ENCODE measurements at regions not wholly inside any gene's neighbourhood (a gene's known extent, or its start where the extent isn't known, plus 50 kb on each side); places are given as distances from the start of the nearest gene placed in this dataset.
"Not testable (repeated sequence)": the region's sequence is repeated elsewhere in the genome, so short reads cannot be mapped to it uniquely, and the experiment has no call there.

DNA sequence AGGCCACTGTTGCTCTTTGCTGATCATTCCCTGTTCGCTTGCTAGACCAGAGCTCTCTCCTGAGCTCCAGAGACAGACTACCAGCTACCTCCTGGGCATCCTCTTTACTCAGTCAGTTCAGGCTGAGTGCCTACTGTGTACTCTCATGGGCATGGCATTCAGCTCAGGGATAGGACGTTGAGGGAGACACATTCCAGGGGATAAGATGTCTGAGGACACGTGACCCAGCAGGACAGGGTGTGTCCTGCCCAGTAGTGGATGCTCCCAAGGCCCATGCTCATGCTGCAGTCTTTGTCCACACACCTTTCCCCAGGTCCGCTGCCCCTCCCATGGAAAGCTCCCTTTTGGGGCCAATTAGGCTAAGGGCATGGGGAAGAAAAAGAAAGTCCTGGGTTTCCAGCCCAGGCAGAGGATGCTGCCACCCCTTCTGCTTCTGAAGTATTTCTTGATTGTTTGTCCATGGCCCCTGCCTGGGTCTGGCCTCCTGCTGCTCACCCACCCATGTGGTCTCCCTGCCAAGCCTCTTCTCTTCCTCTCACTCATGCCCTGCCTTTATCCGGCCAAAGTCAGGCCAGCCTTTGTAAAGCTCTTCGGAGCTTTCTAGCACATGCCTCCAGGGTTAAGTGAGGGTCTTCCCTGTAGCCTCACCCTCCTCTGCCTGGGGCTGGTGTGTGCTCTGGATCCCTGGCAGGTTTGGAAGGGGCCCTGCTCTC lies 60.5 kb upstream of the PITX1 start:
- no peaks in the 10 kb centered on the region for H3K36me3 ChIP-seq (replicated peaks)
- TF ChIP-seq, protein P1, sequence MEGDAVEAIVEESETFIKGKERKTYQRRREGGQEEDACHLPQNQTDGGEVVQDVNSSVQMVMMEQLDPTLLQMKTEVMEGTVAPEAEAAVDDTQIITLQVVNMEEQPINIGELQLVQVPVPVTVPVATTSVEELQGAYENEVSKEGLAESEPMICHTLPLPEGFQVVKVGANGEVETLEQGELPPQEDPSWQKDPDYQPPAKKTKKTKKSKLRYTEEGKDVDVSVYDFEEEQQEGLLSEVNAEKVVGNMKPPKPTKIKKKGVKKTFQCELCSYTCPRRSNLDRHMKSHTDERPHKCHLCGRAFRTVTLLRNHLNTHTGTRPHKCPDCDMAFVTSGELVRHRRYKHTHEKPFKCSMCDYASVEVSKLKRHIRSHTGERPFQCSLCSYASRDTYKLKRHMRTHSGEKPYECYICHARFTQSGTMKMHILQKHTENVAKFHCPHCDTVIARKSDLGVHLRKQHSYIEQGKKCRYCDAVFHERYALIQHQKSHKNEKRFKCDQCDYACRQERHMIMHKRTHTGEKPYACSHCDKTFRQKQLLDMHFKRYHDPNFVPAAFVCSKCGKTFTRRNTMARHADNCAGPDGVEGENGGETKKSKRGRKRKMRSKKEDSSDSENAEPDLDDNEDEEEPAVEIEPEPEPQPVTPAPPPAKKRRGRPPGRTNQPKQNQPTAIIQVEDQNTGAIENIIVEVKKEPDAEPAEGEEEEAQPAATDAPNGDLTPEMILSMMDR (IDR thresholded peaks at IDR 0.05; ENCODE audit: low read depth, low read length, missing control alignments): no peak
- H3K4me3 ChIP-seq (ENCODE audit: low read depth, low read length): no peak overlapping the region
- no peak for DNase-seq
- H3K27ac ChIP-seq: no peak overlapping the region
- H3K27me3 ChIP-seq (replicated peaks): no peaks in the 10 kb centered on the region
- in situ Hi-C loops (cut with HindIII; ENCODE audit: low pct_ligation_motif_present, low sequenced_read_pairs): no loop called here

GRCh38 chr5:135093483-135093882 lies 59.5 kb upstream of the PITX1 start:
- in situ Hi-C loops (cut with HindIII; ENCODE audit: low pct_ligation_motif_present, low sequenced_read_pairs); DNase-seq: not testable (repeated sequence)

GRCh38 chr5:135092476-135092875 lies 58.4 kb upstream of the PITX1 start:
- Histone ChIP-seq H3K27ac (no peak overlapping the region), H3K27me3 (replicated peaks) (peaks cover 2% of the 10 kb centered on the region), H3K4me3 (ENCODE audit: low read depth, low read length) (no peak overlapping the region), H3K36me3 (replicated peaks) (no peaks in the 10 kb centered on the region)
- TF ChIP-seq, protein P1 (IDR thresholded peaks at IDR 0.05; ENCODE audit: low read depth, low read length, missing control alignments): no peak
- in situ Hi-C loops (cut with HindIII; ENCODE audit: low pct_ligation_motif_present, low sequenced_read_pairs): no loop called here
- no peak for DNase-seq

More at GRCh38 chr5:135093483-135093882, 59.5 kb upstream of the PITX1 start:
- H3K4me3 ChIP-seq (ENCODE audit: low read depth, low read length); H3K27ac ChIP-seq; H3K36me3 ChIP-seq (replicated peaks); H3K27me3 ChIP-seq (replicated peaks): not testable (repeated sequence)

GRCh38 chr5:135091286-135091685 lies 57.3 kb upstream of the PITX1 start:
- peaks cover 2% of the 10 kb centered on the region for H3K27me3 ChIP-seq (replicated peaks)
- H3K36me3 ChIP-seq (replicated peaks): no peaks in the 10 kb centered on the region
- H3K27ac ChIP-seq: no peak overlapping the region
- in situ Hi-C loops (cut with HindIII; ENCODE audit: low pct_ligation_motif_present, low sequenced_read_pairs): no loop called here
- DNase-seq: no peak
- H3K4me3 ChIP-seq (ENCODE audit: low read depth, low read length): no peak overlapping the region
- TF ChIP-seq, protein P1 (IDR thresholded peaks at IDR 0.05; ENCODE audit: low read depth, low read length, missing control alignments): no peak

DNA sequence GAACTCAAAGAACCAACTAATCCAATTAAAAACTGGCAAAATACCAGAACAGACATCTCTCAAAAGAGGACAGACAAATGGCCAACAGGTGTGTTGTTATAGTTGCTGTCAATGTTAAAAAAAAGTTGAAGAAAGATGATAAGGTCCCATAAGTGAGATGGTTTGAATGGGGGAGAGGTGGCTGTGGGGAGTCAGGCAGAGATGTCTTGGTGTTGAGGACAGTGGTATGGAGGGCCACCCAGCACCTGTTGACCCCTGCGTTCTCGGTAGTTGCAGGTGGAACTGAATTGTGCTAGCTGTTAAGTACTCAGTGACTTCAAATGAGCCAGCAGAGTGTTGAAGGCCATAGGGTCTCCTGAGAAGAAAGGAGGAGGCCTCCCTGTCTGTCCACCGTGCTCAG lies 55.9 kb upstream of the PITX1 start:
- TF ChIP-seq, protein P1 (IDR thresholded peaks at IDR 0.05; ENCODE audit: low read depth, low read length, missing control alignments): no peak
- in situ Hi-C loops (cut with HindIII; ENCODE audit: low pct_ligation_motif_present, low sequenced_read_pairs): no loop called here

GRCh38 chr5:135088911-135089310 lies 54.9 kb upstream of the PITX1 start:
- DNase-seq: no peak
- no peak overlapping the region for H3K4me3 ChIP-seq (ENCODE audit: low read depth, low read length)
- no peak overlapping the region for H3K27ac ChIP-seq
- no peaks in the 10 kb centered on the region for H3K36me3 ChIP-seq (replicated peaks)
- TF ChIP-seq, protein P1 (IDR thresholded peaks at IDR 0.05; ENCODE audit: low read depth, low read length, missing control alignments): no peak
- in situ Hi-C loops (cut with HindIII; ENCODE audit: low pct_ligation_motif_present, low sequenced_read_pairs): no loop called here
- H3K27me3 ChIP-seq (replicated peaks): peaks cover 2% of the 10 kb centered on the region

More for the DNA sequence above, 55.9 kb upstream of the PITX1 start:
- Histone ChIP-seq H3K27ac (no peak overlapping the region), H3K27me3 (replicated peaks) (peaks cover 2% of the 10 kb centered on the region), H3K36me3 (replicated peaks) (no peaks in the 10 kb centered on the region), H3K4me3 (ENCODE audit: low read depth, low read length) (no peak overlapping the region)
- no peak for DNase-seq

All from brain microvascular endothelial cell (primary cell).